HEK293 (cell line): ENCODE measurements at regions not wholly inside any gene's neighbourhood (a gene's known extent, or its start where the extent isn't known, plus 50 kb on each side); places are given as distances from the start of the nearest gene placed in this dataset.

Experiments used
- GLI2 ChIP-seq: fragments of 450-650 bp; formaldehyde crosslinking; IDR thresholded peaks from 2 replicates; pipeline ENCODE4; 2017; ENCODE audit warnings: missing biosample characterization, missing genetic modification characterization, low read depth, borderline replicate concordance
- PBX3 ChIP-seq: sonication (generic); formaldehyde crosslinking; IDR thresholded peaks from 2 replicates; pipeline ENCODE4 v1.8.1; 2022; ENCODE audit warnings: mild to moderate bottlenecking, moderate library complexity, missing genetic modification reagents
- TRIM28 ChIP-seq: IDR thresholded peaks from 2 replicates; pipeline ENCODE4 v1.6.1; 2011; ENCODE audit warnings: low read length, control low read depth, borderline replicate concordance
- YY1 ChIP-seq: fragments of 450-650 bp; formaldehyde crosslinking; IDR thresholded peaks from 2 replicates; pipeline ENCODE4 v1.5.1; 2018; ENCODE audit warnings: missing biosample characterization, missing genetic modification characterization
- ZNF121 ChIP-seq: fragments of 450-650 bp; formaldehyde crosslinking; IDR thresholded peaks from 2 replicates; pipeline ENCODE4 v1.5.1; 2016; ENCODE audit warnings: missing biosample characterization, missing genetic modification characterization
- ZNF214 ChIP-seq: fragments of 450-650 bp; formaldehyde crosslinking; IDR thresholded peaks from 2 replicates; pipeline ENCODE4 v1.5.1; 2017; ENCODE audit warnings: missing biosample characterization, mild to moderate bottlenecking, missing genetic modification characterization, borderline replicate concordance
- ZNF24 ChIP-seq: fragments of 450-650 bp; formaldehyde crosslinking; IDR thresholded peaks from 2 replicates; pipeline ENCODE4 v1.5.1; 2016; ENCODE audit warnings: missing biosample characterization, missing genetic modification characterization
- ZNF416 ChIP-seq: fragments of 450-650 bp; formaldehyde crosslinking; IDR thresholded peaks from 2 replicates; pipeline ENCODE4 v1.5.1; 2016; ENCODE audit warnings: missing biosample characterization, missing genetic modification characterization
- ZSCAN4 ChIP-seq: fragments of 450-650 bp; formaldehyde crosslinking; IDR thresholded peaks from 2 replicates; pipeline ENCODE4 v1.5.1; 2017; ENCODE audit warnings: missing biosample characterization, missing genetic modification characterization
- TF ChIP-seq, protein P1 (sequence below): fragments of 450-650 bp; formaldehyde crosslinking; IDR thresholded peaks from 2 replicates; pipeline ENCODE4 v1.5.1; 2016; ENCODE audit warnings: missing biosample characterization, missing genetic modification characterization

GRCh38 chr3:145767909-145768308 lies 393.1 kb downstream of the PLOD2 start:
- TF ChIP-seq, protein P1, sequence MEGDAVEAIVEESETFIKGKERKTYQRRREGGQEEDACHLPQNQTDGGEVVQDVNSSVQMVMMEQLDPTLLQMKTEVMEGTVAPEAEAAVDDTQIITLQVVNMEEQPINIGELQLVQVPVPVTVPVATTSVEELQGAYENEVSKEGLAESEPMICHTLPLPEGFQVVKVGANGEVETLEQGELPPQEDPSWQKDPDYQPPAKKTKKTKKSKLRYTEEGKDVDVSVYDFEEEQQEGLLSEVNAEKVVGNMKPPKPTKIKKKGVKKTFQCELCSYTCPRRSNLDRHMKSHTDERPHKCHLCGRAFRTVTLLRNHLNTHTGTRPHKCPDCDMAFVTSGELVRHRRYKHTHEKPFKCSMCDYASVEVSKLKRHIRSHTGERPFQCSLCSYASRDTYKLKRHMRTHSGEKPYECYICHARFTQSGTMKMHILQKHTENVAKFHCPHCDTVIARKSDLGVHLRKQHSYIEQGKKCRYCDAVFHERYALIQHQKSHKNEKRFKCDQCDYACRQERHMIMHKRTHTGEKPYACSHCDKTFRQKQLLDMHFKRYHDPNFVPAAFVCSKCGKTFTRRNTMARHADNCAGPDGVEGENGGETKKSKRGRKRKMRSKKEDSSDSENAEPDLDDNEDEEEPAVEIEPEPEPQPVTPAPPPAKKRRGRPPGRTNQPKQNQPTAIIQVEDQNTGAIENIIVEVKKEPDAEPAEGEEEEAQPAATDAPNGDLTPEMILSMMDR = no peak
- TF ChIP-seq ZSCAN4 (no peak), GLI2 (no peak), ZNF416 (tag by site-specific recombination) (no peak), YY1 (no peak), ZNF214 (tag by site-specific recombination) (no peak), ZNF121 (tag by site-specific recombination) (no peak), TRIM28 (no peak), PBX3 (CRISPR knock-in tag) (no peak), ZNF24 (no peak)
